ENCODE measurements at regions not wholly inside any gene's neighbourhood (a gene's known extent, or its start where the extent isn't known, plus 50 kb on each side); places are given as distances from the start of the nearest gene placed in this dataset.

GRCh38 chr5:133814152-133814551, 154.3 kb downstream of the C5orf15 start:
- no peak overlapping the region for H3K4ac ChIP-seq (ENCODE audit: low read length)
- H3K79me1 ChIP-seq (ENCODE audit: low read depth, low read length): no peaks in the 10 kb centered on the region
- no peak overlapping the region for H2BK120ac ChIP-seq (ENCODE audit: low read depth, low read length)
- H4K91ac ChIP-seq (ENCODE audit: low read depth, low read length, poor library complexity): no peak overlapping the region
- no CpG with 5 or more reads among the region's 8 CpGs for WGBS, 2 donors (ENCODE audit: extremely low coverage in 2 of 2, insufficient read length in 2 of 2, insufficient replicate concordance in 1 of 2)
- H3K9ac ChIP-seq (ENCODE audit: low read depth, low read length, poor library complexity): no peak overlapping the region
- H4K8ac ChIP-seq (ENCODE audit: low read depth, low read length): no peak overlapping the region
- H3K14ac ChIP-seq (ENCODE audit: low read length): no peak overlapping the region
- peaks cover 0 to 18% (median 0%) of the 10 kb centered on the region in 3 experiments for H3K27me3 ChIP-seq (ENCODE audit: control insufficient read depth in 3 of 3, insufficient read depth in 3 of 3, low read depth in 1 of 3, low read length in 3 of 3)
- no peak overlapping the region for H3K18ac ChIP-seq (ENCODE audit: low read length)
- H3K4me3 ChIP-seq (ENCODE audit: low read length in 2 of 2): no peak overlapping the region
- no peaks in the 10 kb centered on the region for H3K36me3 ChIP-seq (replicated peaks in 1 of 2; ENCODE audit: control insufficient read depth in 2 of 2, insufficient read depth in 2 of 2, low read length in 2 of 2)
- no peak overlapping the region for H2BK12ac ChIP-seq (ENCODE audit: low read length)
- DNase-seq (ENCODE audit: low spot score): no peak
- no peak overlapping the region for H3K27ac ChIP-seq (replicated peaks; ENCODE audit: low read length)
- H2BK5ac ChIP-seq (ENCODE audit: low read length): no peak overlapping the region
- H2AFZ ChIP-seq (ENCODE audit: low read length): no peak overlapping the region
- no peak overlapping the region for H3K23ac ChIP-seq (ENCODE audit: low read depth, low read length, poor library complexity)
- H2AK5ac ChIP-seq (ENCODE audit: low read depth, low read length): no peak overlapping the region
- H3K4me2 ChIP-seq (ENCODE audit: insufficient read depth, low read length, poor library complexity, severe bottlenecking): no peak overlapping the region
- H3K9me3 ChIP-seq (replicated peaks in 1 of 2; ENCODE audit: control insufficient read depth in 2 of 2, insufficient read depth in 1 of 2, low read depth in 1 of 2, low read length in 2 of 2): no peaks in the 10 kb centered on the region
- peaks cover 0 to 2% of the 10 kb centered on the region in 2 donors for H3K4me1 ChIP-seq (ENCODE audit: control insufficient read depth in 2 of 2, insufficient read depth in 1 of 2, low read depth in 1 of 2, low read length in 2 of 2)
- no peak overlapping the region for H2BK15ac ChIP-seq (ENCODE audit: low read length)

DNA sequence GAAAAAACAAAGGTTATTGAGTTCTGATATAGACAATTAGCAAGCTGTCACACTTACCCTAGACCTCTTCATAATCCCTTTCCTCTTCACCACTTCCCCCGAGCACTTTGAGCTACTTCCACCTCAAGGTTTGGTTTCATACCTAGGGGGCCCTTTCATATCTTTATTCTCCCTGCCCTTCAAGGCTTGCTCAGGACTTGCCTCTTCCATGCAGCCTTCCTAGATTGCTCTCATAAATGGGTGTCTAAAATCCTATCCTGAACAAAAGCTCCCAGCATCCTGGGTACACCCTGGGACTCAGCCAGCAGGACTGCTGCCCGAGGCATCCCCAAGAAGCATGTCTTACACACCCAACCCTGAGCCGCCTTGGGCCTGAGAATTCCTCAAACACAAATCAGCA, 157.3 kb downstream of the C5orf15 start:
- H3K4me2 ChIP-seq (ENCODE audit: insufficient read depth, low read length, poor library complexity, severe bottlenecking): no peak overlapping the region
- H2BK15ac ChIP-seq (ENCODE audit: low read length): no peak overlapping the region
- H2BK12ac ChIP-seq (ENCODE audit: low read length): no peak overlapping the region
- H3K27me3 ChIP-seq (ENCODE audit: control insufficient read depth in 3 of 3, insufficient read depth in 3 of 3, low read depth in 1 of 3, low read length in 3 of 3): peaks cover 0 to 14% (median 0%) of the 10 kb centered on the region in 3 experiments
- H3K9ac ChIP-seq (ENCODE audit: low read depth, low read length, poor library complexity): no peak overlapping the region
- no peak overlapping the region for H3K4ac ChIP-seq (ENCODE audit: low read length)
- H2AFZ ChIP-seq (ENCODE audit: low read length): no peak overlapping the region
- H2BK5ac ChIP-seq (ENCODE audit: low read length): no peak overlapping the region
- H2BK120ac ChIP-seq (ENCODE audit: low read depth, low read length): no peak overlapping the region
- DNase-seq (ENCODE audit: low spot score): no peak
- H3K79me1 ChIP-seq (ENCODE audit: low read depth, low read length): no peaks in the 10 kb centered on the region
- no peak overlapping the region for H3K23ac ChIP-seq (ENCODE audit: low read depth, low read length, poor library complexity)
- no peak overlapping the region for H3K18ac ChIP-seq (ENCODE audit: low read length)
- H2AK5ac ChIP-seq (ENCODE audit: low read depth, low read length): no peak overlapping the region
- H3K4me3 ChIP-seq (ENCODE audit: low read length in 2 of 2): no peak overlapping the region
- no peak overlapping the region for H4K91ac ChIP-seq (ENCODE audit: low read depth, low read length, poor library complexity)
- H3K36me3 ChIP-seq (replicated peaks in 1 of 2; ENCODE audit: control insufficient read depth in 2 of 2, insufficient read depth in 2 of 2, low read length in 2 of 2): no peaks in the 10 kb centered on the region
- no peaks in the 10 kb centered on the region for H3K9me3 ChIP-seq (replicated peaks in 1 of 2; ENCODE audit: control insufficient read depth in 2 of 2, insufficient read depth in 1 of 2, low read depth in 1 of 2, low read length in 2 of 2)
- WGBS, 2 donors (ENCODE audit: extremely low coverage in 2 of 2, insufficient read length in 2 of 2, insufficient replicate concordance in 1 of 2): no CpG with 5 or more reads among the region's 3 CpGs
- no peak overlapping the region for H4K8ac ChIP-seq (ENCODE audit: low read depth, low read length)
- no peak overlapping the region for H3K14ac ChIP-seq (ENCODE audit: low read length)
- no peak overlapping the region for H3K27ac ChIP-seq (replicated peaks; ENCODE audit: low read length)
- H3K4me1 ChIP-seq (ENCODE audit: control insufficient read depth in 2 of 2, insufficient read depth in 1 of 2, low read depth in 1 of 2, low read length in 2 of 2): peaks cover 1 to 2% of the 10 kb centered on the region in 2 donors

DNA sequence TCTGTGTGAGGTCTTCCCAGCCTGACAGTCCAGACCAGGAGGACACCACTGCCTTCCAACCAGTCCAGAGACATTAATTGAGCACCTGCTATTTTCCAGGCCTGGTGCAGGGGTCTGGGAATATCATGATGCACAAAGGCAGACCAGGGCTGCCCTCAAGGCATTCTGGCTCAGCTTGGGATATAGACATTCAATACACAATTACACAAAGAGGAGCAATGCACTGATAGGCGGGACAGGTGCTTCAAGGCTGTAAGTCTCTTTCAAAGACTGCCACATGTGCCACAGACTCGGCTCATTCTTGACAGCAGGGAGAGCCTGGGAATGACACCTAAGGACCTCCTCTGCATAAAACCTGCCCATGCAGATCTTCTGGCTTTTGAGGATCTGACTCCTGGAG, 158.6 kb downstream of the C5orf15 start:
- H2BK120ac ChIP-seq (ENCODE audit: low read depth, low read length): no peak overlapping the region
- H3K27me3 ChIP-seq (ENCODE audit: control insufficient read depth in 3 of 3, insufficient read depth in 3 of 3, low read depth in 1 of 3, low read length in 3 of 3): peaks cover 0 to 13% (median 0%) of the 10 kb centered on the region in 3 experiments
- no peak overlapping the region for H2AFZ ChIP-seq (ENCODE audit: low read length)
- no peak overlapping the region for H3K4ac ChIP-seq (ENCODE audit: low read length)
- no peak overlapping the region for H3K18ac ChIP-seq (ENCODE audit: low read length)
- peaks cover 1 to 2% of the 10 kb centered on the region in 2 donors for H3K4me1 ChIP-seq (ENCODE audit: control insufficient read depth in 2 of 2, insufficient read depth in 1 of 2, low read depth in 1 of 2, low read length in 2 of 2)
- no peak overlapping the region for H2BK15ac ChIP-seq (ENCODE audit: low read length)
- H3K4me2 ChIP-seq (ENCODE audit: insufficient read depth, low read length, poor library complexity, severe bottlenecking): no peak overlapping the region
- no peak for DNase-seq (ENCODE audit: low spot score)
- no peak overlapping the region for H3K9ac ChIP-seq (ENCODE audit: low read depth, low read length, poor library complexity)
- no peak overlapping the region for H3K14ac ChIP-seq (ENCODE audit: low read length)
- WGBS, 2 donors (ENCODE audit: extremely low coverage in 2 of 2, insufficient read length in 2 of 2, insufficient replicate concordance in 1 of 2): no CpG with 5 or more reads among the region's 2 CpGs
- H3K79me1 ChIP-seq (ENCODE audit: low read depth, low read length): no peaks in the 10 kb centered on the region
- no peak overlapping the region for H4K91ac ChIP-seq (ENCODE audit: low read depth, low read length, poor library complexity)
- H2BK5ac ChIP-seq (ENCODE audit: low read length): no peak overlapping the region
- no peaks in the 10 kb centered on the region for H3K36me3 ChIP-seq (replicated peaks in 1 of 2; ENCODE audit: control insufficient read depth in 2 of 2, insufficient read depth in 2 of 2, low read length in 2 of 2)
- no peak overlapping the region for H2BK12ac ChIP-seq (ENCODE audit: low read length)
- H3K9me3 ChIP-seq (replicated peaks in 1 of 2; ENCODE audit: control insufficient read depth in 2 of 2, insufficient read depth in 1 of 2, low read depth in 1 of 2, low read length in 2 of 2): no peaks in the 10 kb centered on the region
- H3K4me3 ChIP-seq (ENCODE audit: low read length in 2 of 2): no peak overlapping the region
- H4K8ac ChIP-seq (ENCODE audit: low read depth, low read length): no peak overlapping the region
- H2AK5ac ChIP-seq (ENCODE audit: low read depth, low read length): no peak overlapping the region
- H3K27ac ChIP-seq (replicated peaks; ENCODE audit: low read length): no peak overlapping the region
- no peak overlapping the region for H3K23ac ChIP-seq (ENCODE audit: low read depth, low read length, poor library complexity)

- H3K79me1 ChIP-seq (ENCODE audit: low read depth, low read length): no peaks in the 10 kb centered on the region
- DNase-seq (ENCODE audit: low spot score): no peak
- WGBS, 2 donors (ENCODE audit: extremely low coverage in 2 of 2, insufficient read length in 2 of 2, insufficient replicate concordance in 1 of 2): no CpG with 5 or more reads among the region's 4 CpGs
These were observed 161.1 kb downstream of the C5orf15 start for GRCh38 chr5:133807348-133807747.

More at GRCh38 chr5:133807348-133807747, 161.1 kb downstream of the C5orf15 start:
- no peak overlapping the region for H3K14ac ChIP-seq (ENCODE audit: low read length)
- H3K9ac ChIP-seq (ENCODE audit: low read depth, low read length, poor library complexity): no peak overlapping the region
- H3K36me3 ChIP-seq (replicated peaks in 1 of 2; ENCODE audit: control insufficient read depth in 2 of 2, insufficient read depth in 2 of 2, low read length in 2 of 2): no peaks in the 10 kb centered on the region
- H4K8ac ChIP-seq (ENCODE audit: low read depth, low read length): no peak overlapping the region
- H2BK12ac ChIP-seq (ENCODE audit: low read length): no peak overlapping the region
- no peak overlapping the region for H2BK15ac ChIP-seq (ENCODE audit: low read length)
- no peak overlapping the region for H2AK5ac ChIP-seq (ENCODE audit: low read depth, low read length)
- peaks cover 1 to 2% of the 10 kb centered on the region in 2 donors for H3K4me1 ChIP-seq (ENCODE audit: control insufficient read depth in 2 of 2, insufficient read depth in 1 of 2, low read depth in 1 of 2, low read length in 2 of 2)
- no peaks in the 10 kb centered on the region for H3K9me3 ChIP-seq (replicated peaks in 1 of 2; ENCODE audit: control insufficient read depth in 2 of 2, insufficient read depth in 1 of 2, low read depth in 1 of 2, low read length in 2 of 2)
- H3K4me3 ChIP-seq (ENCODE audit: low read length in 2 of 2): peak overlapping the region in 1 of 2 donors; percentile 12
- no peak overlapping the region for H3K4me2 ChIP-seq (ENCODE audit: insufficient read depth, low read length, poor library complexity, severe bottlenecking)
- peaks cover 0 to 3% (median 0%) of the 10 kb centered on the region in 3 experiments for H3K27me3 ChIP-seq (ENCODE audit: control insufficient read depth in 3 of 3, insufficient read depth in 3 of 3, low read depth in 1 of 3, low read length in 3 of 3)
- no peak overlapping the region for H3K18ac ChIP-seq (ENCODE audit: low read length)
- no peak overlapping the region for H2BK120ac ChIP-seq (ENCODE audit: low read depth, low read length)
- no peak overlapping the region for H4K91ac ChIP-seq (ENCODE audit: low read depth, low read length, poor library complexity)
- no peak overlapping the region for H3K23ac ChIP-seq (ENCODE audit: low read depth, low read length, poor library complexity)
- no peak overlapping the region for H2BK5ac ChIP-seq (ENCODE audit: low read length)
- no peak overlapping the region for H3K4ac ChIP-seq (ENCODE audit: low read length)
- H2AFZ ChIP-seq (ENCODE audit: low read length): no peak overlapping the region
- H3K27ac ChIP-seq (replicated peaks; ENCODE audit: low read length): no peak overlapping the region
